MG63 (cell line): ENCODE measurements at regions not wholly inside any gene's neighbourhood (a gene's known extent, or its start where the extent isn't known, plus 50 kb on each side); places are given as distances from the start of the nearest gene placed in this dataset.

Experiments
- DNase-seq: peaks from one replicate; pipeline ENCODE4 v3.0.0-alpha.2; 2020
- H3K27me3 ChIP-seq: fragments of 250-450 bp; sonication (Bioruptor Pico); 2 replicates; pipeline ENCODE4 v1.5.1; 2020; ENCODE audit warnings: mild to moderate bottlenecking, moderate library complexity
- H3K36me3 ChIP-seq: fragments of 250-450 bp; sonication (Bioruptor Pico); 2 replicates; pipeline ENCODE4 v1.5.1; 2020; ENCODE audit warnings: mild to moderate bottlenecking, moderate library complexity
- H3K4me3 ChIP-seq: fragments of 250-450 bp; sonication (Bioruptor Pico); 2 replicates; pipeline ENCODE4 v1.5.1; 2020; ENCODE audit warnings: mild to moderate bottlenecking, moderate library complexity
- H3K9me3 ChIP-seq: fragments of 250-450 bp; sonication (Bioruptor Pico); 2 replicates; pipeline ENCODE4 v1.5.1; 2020; ENCODE audit warnings: mild to moderate bottlenecking, moderate library complexity

DNA sequence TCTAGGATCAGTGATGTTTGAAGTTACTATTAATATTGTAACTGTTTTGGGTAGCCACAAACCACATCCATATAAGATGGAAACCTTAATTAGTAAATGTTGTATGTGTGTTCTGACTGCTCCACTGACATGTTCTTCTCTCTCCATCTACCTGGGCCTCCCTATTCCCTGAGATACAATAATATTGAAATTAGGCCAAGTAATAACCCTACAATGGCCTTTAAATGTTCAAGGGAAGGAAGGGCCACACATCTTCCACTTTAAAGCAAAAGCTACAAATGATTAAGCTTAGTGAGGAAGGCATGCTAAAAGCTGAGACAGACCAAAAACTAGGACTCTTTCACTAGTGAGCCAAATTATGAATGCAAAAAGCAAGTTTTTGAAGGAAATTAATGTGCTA lies 176.4 kb upstream of the ANK3 start:
- Histone ChIP-seq H3K27me3 (no peaks in the 10 kb centered on the region), H3K36me3 (no peaks in the 10 kb centered on the region), H3K9me3 (peaks cover 3% of the 10 kb centered on the region), H3K4me3 (no peak overlapping the region)
- no peak for DNase-seq

DNA sequence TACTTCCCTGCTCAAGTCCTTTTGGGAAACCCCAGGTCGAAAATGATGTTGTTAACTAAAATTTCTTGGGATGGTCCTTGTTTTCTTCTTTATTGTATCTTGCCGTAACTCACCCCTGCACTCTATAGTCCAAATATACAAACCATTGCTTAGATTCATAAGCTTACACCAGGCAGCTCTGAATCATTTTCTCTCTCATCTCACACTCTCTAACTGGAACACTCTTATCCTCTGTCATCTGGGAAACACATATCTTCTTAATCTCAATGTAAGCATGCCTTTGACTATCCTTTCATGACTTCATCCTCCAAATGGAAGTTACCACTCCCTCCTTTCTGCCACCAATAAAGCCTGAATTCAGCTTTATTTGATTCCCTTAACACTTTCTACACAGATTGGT lies 175.8 kb upstream of the ANK3 start:
- Histone ChIP-seq H3K27me3 (no peaks in the 10 kb centered on the region), H3K36me3 (no peaks in the 10 kb centered on the region), H3K9me3 (peaks cover 3% of the 10 kb centered on the region), H3K4me3 (no peak overlapping the region)
- DNase-seq: no peak

GRCh38 chr10:60564475-60564874 lies 174.8 kb upstream of the ANK3 start:
- DNase-seq: no peak
- H3K9me3 ChIP-seq: peaks cover 3% of the 10 kb centered on the region

GRCh38 chr10:60560451-60560850 lies 170.8 kb upstream of the ANK3 start:
- Histone ChIP-seq H3K4me3 (no peak overlapping the region), H3K9me3 (no peaks in the 10 kb centered on the region), H3K36me3 (no peaks in the 10 kb centered on the region), H3K27me3 (no peaks in the 10 kb centered on the region)
- no peak for DNase-seq

More at GRCh38 chr10:60564475-60564874, 174.8 kb upstream of the ANK3 start:
- no peaks in the 10 kb centered on the region for H3K36me3 ChIP-seq
- H3K27me3 ChIP-seq: no peaks in the 10 kb centered on the region
- no peak overlapping the region for H3K4me3 ChIP-seq

GRCh38 chr10:60555700-60556099 lies 166.0 kb upstream of the ANK3 start:
- no peak for DNase-seq
- no peaks in the 10 kb centered on the region for H3K9me3 ChIP-seq
- no peaks in the 10 kb centered on the region for H3K27me3 ChIP-seq
- no peaks in the 10 kb centered on the region for H3K36me3 ChIP-seq
- H3K4me3 ChIP-seq: no peak overlapping the region

DNA sequence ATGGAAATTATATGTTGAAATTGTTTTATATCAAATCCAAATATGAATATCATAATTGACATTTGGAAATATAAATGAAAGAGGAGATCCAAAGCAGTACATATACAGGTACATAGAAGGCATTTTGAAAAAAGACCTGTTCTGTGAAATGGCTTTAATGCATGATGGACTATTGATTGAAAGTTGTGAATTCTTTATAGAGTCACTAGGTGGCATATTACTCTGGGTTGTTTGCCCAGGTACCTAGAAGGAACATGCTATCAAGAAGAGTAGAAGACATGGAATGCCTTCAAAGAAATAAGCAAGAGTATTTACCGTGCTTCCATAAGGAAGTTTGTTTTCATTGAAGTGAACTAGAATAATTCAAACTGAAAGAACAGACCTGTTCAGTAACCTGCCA lies 160.0 kb upstream of the ANK3 start:
- no peaks in the 10 kb centered on the region for H3K27me3 ChIP-seq
- no peaks in the 10 kb centered on the region for H3K36me3 ChIP-seq
- no peak overlapping the region for H3K4me3 ChIP-seq
- no peaks in the 10 kb centered on the region for H3K9me3 ChIP-seq
- no peak for DNase-seq

GRCh38 chr10:60542657-60543056 lies 153.0 kb upstream of the ANK3 start:
- no peak for DNase-seq
- H3K27me3 ChIP-seq: no peaks in the 10 kb centered on the region; the same call in 1 of the 2 replicates

GRCh38 chr10:60541451-60541850 lies 151.8 kb upstream of the ANK3 start:
- no peak for DNase-seq
- Histone ChIP-seq H3K27me3 (no peaks in the 10 kb centered on the region; the same call in 1 of the 2 replicates), H3K4me3 (no peak overlapping the region), H3K36me3 (no peaks in the 10 kb centered on the region), H3K9me3 (no peaks in the 10 kb centered on the region)

More at GRCh38 chr10:60542657-60543056, 153.0 kb upstream of the ANK3 start:
- Histone ChIP-seq H3K36me3 (no peaks in the 10 kb centered on the region), H3K4me3 (no peak overlapping the region), H3K9me3 (no peaks in the 10 kb centered on the region)

GRCh38 chr10:60537697-60538096 lies 148.0 kb upstream of the ANK3 start:
- H3K4me3 ChIP-seq: no peak overlapping the region
- H3K27me3 ChIP-seq: no peaks in the 10 kb centered on the region
- no peaks in the 10 kb centered on the region for H3K36me3 ChIP-seq
- H3K9me3 ChIP-seq: no peaks in the 10 kb centered on the region
- DNase-seq: no peak

DNA sequence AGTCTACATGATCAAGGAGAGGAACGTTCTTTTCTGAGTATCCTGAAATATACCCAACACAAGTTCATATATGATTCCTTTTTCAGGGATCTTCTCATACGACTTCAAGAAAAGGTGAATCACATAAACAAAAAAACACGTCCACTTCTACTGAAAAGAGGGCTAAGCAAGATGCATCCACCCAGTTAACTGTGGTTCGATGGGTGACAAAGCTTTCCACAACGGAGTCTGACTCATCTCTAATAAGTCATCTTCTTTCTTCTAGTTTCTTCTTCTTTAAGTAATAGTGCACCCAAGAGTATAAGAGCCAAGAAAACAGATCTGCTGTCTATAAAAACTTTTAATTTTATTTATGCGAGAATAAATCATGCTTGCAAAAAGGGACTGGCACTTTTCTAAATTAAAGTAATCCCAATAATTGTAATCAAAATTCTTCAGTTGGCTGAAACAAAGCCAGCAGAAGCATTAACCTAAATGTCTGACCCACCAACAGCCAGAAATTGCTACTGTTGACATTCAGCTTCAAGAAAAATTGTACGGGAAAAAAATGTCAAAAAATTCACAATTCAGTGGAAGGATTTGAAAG lies 146.9 kb upstream of the ANK3 start:
- DNase-seq: peak; percentile 12
- Histone ChIP-seq H3K27me3 (no peaks in the 10 kb centered on the region), H3K36me3 (no peaks in the 10 kb centered on the region), H3K4me3 (no peak overlapping the region), H3K9me3 (no peaks in the 10 kb centered on the region)

GRCh38 chr10:60535427-60535826 lies 145.8 kb upstream of the ANK3 start:
- Histone ChIP-seq H3K9me3 (no peaks in the 10 kb centered on the region), H3K36me3 (no peaks in the 10 kb centered on the region), H3K4me3 (no peak overlapping the region), H3K27me3 (no peaks in the 10 kb centered on the region)
- no peak for DNase-seq

DNA sequence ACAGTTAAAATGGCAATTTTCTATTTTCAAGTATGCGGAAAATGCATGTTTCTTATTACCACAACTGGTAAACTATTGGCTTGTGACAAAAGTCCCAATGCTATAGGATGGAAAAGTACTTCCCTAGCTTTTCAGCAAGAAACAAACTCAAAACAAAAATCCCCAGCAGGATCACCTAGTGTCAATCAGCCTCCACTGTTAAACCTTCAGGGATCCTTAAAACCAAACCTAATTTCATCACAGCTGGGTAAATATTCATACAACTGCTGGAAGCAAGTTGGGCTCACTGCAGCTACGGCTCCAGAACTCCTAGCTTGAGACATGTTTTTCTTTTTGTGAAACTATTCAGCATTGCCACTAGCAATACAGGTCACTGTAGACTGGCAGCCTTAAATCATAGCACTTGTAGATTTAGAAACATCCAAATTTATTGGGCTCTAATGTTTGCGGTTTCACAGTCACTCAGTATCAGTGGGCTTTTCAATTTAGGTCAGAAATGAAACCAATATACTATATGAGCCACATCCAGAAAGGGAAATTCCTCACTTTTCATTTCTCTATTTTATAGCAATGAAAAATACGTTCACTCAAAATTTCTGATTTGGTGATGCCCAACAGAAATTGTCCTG lies 145.2 kb upstream of the ANK3 start:
- Histone ChIP-seq H3K4me3 (no peak overlapping the region), H3K9me3 (no peaks in the 10 kb centered on the region), H3K36me3 (no peaks in the 10 kb centered on the region), H3K27me3 (no peaks in the 10 kb centered on the region)
- DNase-seq: no peak

GRCh38 chr10:60532696-60533468 lies 143.2 kb upstream of the ANK3 start:
- DNase-seq: no peak
- Histone ChIP-seq H3K27me3 (no peaks in the 10 kb centered on the region), H3K36me3 (no peaks in the 10 kb centered on the region), H3K9me3 (no peaks in the 10 kb centered on the region), H3K4me3 (no peak overlapping the region)

DNA sequence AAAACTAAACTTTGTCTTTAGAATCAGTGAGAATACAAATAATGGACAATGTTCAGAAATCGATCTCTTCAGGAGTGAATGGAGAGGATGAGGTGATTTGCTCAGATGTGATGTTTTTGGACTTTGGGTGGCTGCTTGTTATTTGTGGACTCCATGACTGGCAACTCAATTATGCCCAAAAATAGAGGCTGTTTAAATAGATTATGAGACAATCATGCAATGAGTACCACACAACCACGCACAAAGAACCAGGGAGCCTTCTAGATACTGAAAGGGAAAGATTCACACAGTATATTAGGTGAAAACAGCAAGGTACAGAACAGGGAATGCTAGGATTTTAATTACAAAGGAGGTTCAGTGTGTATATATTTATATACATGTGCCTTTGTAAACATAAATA lies 141.3 kb upstream of the ANK3 start:
- H3K27me3 ChIP-seq: no peaks in the 10 kb centered on the region
- H3K36me3 ChIP-seq: no peaks in the 10 kb centered on the region
- no peaks in the 10 kb centered on the region for H3K9me3 ChIP-seq
- H3K4me3 ChIP-seq: no peak overlapping the region
- DNase-seq: no peak

GRCh38 chr10:60527676-60528075 lies 138.0 kb upstream of the ANK3 start:
- no peaks in the 10 kb centered on the region for H3K36me3 ChIP-seq
- no peaks in the 10 kb centered on the region for H3K9me3 ChIP-seq
- no peak overlapping the region for H3K4me3 ChIP-seq
- no peak for DNase-seq
- H3K27me3 ChIP-seq: no peaks in the 10 kb centered on the region

GRCh38 chr10:60525716-60526585 lies 136.3 kb upstream of the ANK3 start:
- H3K4me3 ChIP-seq: no peak overlapping the region
- no peaks in the 10 kb centered on the region for H3K27me3 ChIP-seq
- H3K9me3 ChIP-seq: no peaks in the 10 kb centered on the region
- H3K36me3 ChIP-seq: no peaks in the 10 kb centered on the region
- no peak for DNase-seq

- H3K36me3 ChIP-seq: no peaks in the 10 kb centered on the region
- H3K4me3 ChIP-seq: no peak overlapping the region
- H3K9me3 ChIP-seq: no peaks in the 10 kb centered on the region
- H3K27me3 ChIP-seq: no peaks in the 10 kb centered on the region
- DNase-seq: no peak
Measured at GRCh38 chr10:60524541-60524940, 134.9 kb upstream of the ANK3 start.
